ENCODE measurements at regions not wholly inside any gene's neighbourhood (a gene's known extent, or its start where the extent isn't known, plus 50 kb on each side); places are given as distances from the start of the nearest gene placed in this dataset.

GRCh38 chr15:26295336-26296085, 432.4 kb upstream of the ATP10A start:
- Histone ChIP-seq H4K20me1 (ENCODE audit: insufficient read depth) (no peaks in the 10 kb centered on the region), H3K79me2 (ENCODE audit: insufficient read depth, low read depth) (no peaks in the 10 kb centered on the region), H3K36me3 (ENCODE audit: insufficient read depth) (no peaks in the 10 kb centered on the region), H3K9ac (no peak overlapping the region), H3K27ac (no peak overlapping the region), H3K4me3 (IDR thresholded peaks at IDR 0.05; ENCODE audit: insufficient read depth, low read depth, low read length) (no peak overlapping the region), H2AFZ (ENCODE audit: low read depth) (no peak overlapping the region), H3K27me3 (ENCODE audit: insufficient read depth, low read depth) (no peaks in the 10 kb centered on the region), H3K4me1 (ENCODE audit: low read depth, poor library complexity, severe bottlenecking) (no peaks in the 10 kb centered on the region), H3K4me2 (no peak overlapping the region)
- no peak for TF ChIP-seq CTCF (conservative IDR thresholded peaks at IDR 0.05; ENCODE audit: low read depth, low read length)

- Histone ChIP-seq H2AFZ (ENCODE audit: low read depth) (no peak overlapping the region), H3K4me2 (no peak overlapping the region)
These were observed 431.0 kb upstream of the ATP10A start for GRCh38 chr15:26294059-26294689.

GRCh38 chr15:26287381-26287780, 424.3 kb upstream of the ATP10A start:
- Histone ChIP-seq H4K20me1 (ENCODE audit: insufficient read depth) (no peaks in the 10 kb centered on the region), H3K27ac (no peak overlapping the region), H3K4me3 (IDR thresholded peaks at IDR 0.05; ENCODE audit: insufficient read depth, low read depth, low read length) (no peak overlapping the region), H3K4me1 (ENCODE audit: low read depth, poor library complexity, severe bottlenecking) (no peaks in the 10 kb centered on the region), H3K27me3 (ENCODE audit: insufficient read depth, low read depth) (no peaks in the 10 kb centered on the region), H3K36me3 (ENCODE audit: insufficient read depth) (no peaks in the 10 kb centered on the region), H3K4me2 (no peak overlapping the region), H3K79me2 (ENCODE audit: insufficient read depth, low read depth) (no peaks in the 10 kb centered on the region), H2AFZ (ENCODE audit: low read depth) (no peak overlapping the region), H3K9ac (no peak overlapping the region)
- no peak for TF ChIP-seq CTCF (conservative IDR thresholded peaks at IDR 0.05; ENCODE audit: low read depth, low read length)

More at GRCh38 chr15:26294059-26294689, 431.0 kb upstream of the ATP10A start:
- no peaks in the 10 kb centered on the region for H3K79me2 ChIP-seq (ENCODE audit: insufficient read depth, low read depth)
- TF ChIP-seq CTCF (conservative IDR thresholded peaks at IDR 0.05; ENCODE audit: low read depth, low read length), result no peak
- no peak overlapping the region for H3K27ac ChIP-seq
- no peaks in the 10 kb centered on the region for H3K36me3 ChIP-seq (ENCODE audit: insufficient read depth)
- H3K9ac ChIP-seq, result no peak overlapping the region
- H3K4me3 ChIP-seq (IDR thresholded peaks at IDR 0.05; ENCODE audit: insufficient read depth, low read depth, low read length), result no peak overlapping the region
- no peaks in the 10 kb centered on the region for H3K27me3 ChIP-seq (ENCODE audit: insufficient read depth, low read depth)
- no peaks in the 10 kb centered on the region for H3K4me1 ChIP-seq (ENCODE audit: low read depth, poor library complexity, severe bottlenecking)
- no peaks in the 10 kb centered on the region for H4K20me1 ChIP-seq (ENCODE audit: insufficient read depth)

GRCh38 chr15:26280281-26280680, 417.2 kb upstream of the ATP10A start:
- H3K79me2 ChIP-seq (ENCODE audit: insufficient read depth, low read depth), result no peaks in the 10 kb centered on the region

More at GRCh38 chr15:26280281-26280680, 417.2 kb upstream of the ATP10A start:
- no peaks in the 10 kb centered on the region for H3K36me3 ChIP-seq (ENCODE audit: insufficient read depth)
- no peak for TF ChIP-seq CTCF (conservative IDR thresholded peaks at IDR 0.05; ENCODE audit: low read depth, low read length)
- no peak overlapping the region for H3K9ac ChIP-seq
- no peaks in the 10 kb centered on the region for H4K20me1 ChIP-seq (ENCODE audit: insufficient read depth)
- H3K4me1 ChIP-seq (ENCODE audit: low read depth, poor library complexity, severe bottlenecking), result no peaks in the 10 kb centered on the region
- no peak overlapping the region for H3K27ac ChIP-seq
- no peak overlapping the region for H3K4me3 ChIP-seq (IDR thresholded peaks at IDR 0.05; ENCODE audit: insufficient read depth, low read depth, low read length)
- no peak overlapping the region for H2AFZ ChIP-seq (ENCODE audit: low read depth)
- no peaks in the 10 kb centered on the region for H3K27me3 ChIP-seq (ENCODE audit: insufficient read depth, low read depth)
- no peak overlapping the region for H3K4me2 ChIP-seq
